ENCODE measurements at regions not wholly inside any gene's neighbourhood (a gene's known extent, or its start where the extent isn't known, plus 50 kb on each side); places are given as distances from the start of the nearest gene placed in this dataset.

DNA sequence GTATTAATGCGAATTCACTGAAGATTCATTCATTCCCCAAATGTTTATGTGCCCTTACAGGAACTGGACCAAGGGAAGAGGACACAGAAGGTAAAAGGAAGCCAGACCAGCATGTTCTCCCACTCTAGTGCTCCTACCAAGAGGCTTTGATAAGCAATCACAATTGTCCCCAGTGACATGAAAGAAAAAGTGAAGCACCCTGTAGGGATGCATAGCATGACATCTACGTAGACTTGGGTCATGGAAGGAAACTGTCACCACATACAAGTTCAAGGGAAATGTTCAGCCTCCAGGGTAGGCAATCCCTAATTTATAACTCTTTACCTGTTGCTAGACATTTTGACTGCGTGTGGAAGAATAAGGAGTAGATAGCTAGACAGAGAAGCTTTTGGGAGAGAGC is 348.6 kb upstream of the MCTP2 start:
- no peak for DNase-seq (ENCODE audit: extremely low spot score)
- no peak for TF ChIP-seq CTCF (IDR thresholded peaks at IDR 0.05; ENCODE audit: control extremely low read depth, extremely low read depth, low read depth, missing control alignments)
- CTCF ChIA-PET = interaction anchor here (1.1 kb wide), 1 partner anchor 17 kb away, joined by 4 read pairs; no protein-coding TSS in a partner anchor
- POLR2A ChIA-PET = no interaction called here

- POLR2A ChIA-PET = no interaction called here
- DNase-seq (ENCODE audit: extremely low spot score) = no peak
- no peak for TF ChIP-seq CTCF (IDR thresholded peaks at IDR 0.05; ENCODE audit: control extremely low read depth, extremely low read depth, low read depth, missing control alignments)
- CTCF ChIA-PET = interaction anchor here (1.6 kb wide), 1 partner anchor 18 kb away, joined by 3 read pairs; no protein-coding TSS in a partner anchor
These were observed 349.2 kb upstream of the MCTP2 start for GRCh38 chr15:93882141-93882540.

GRCh38 chr15:93881310-93881709 is 350.1 kb upstream of the MCTP2 start:
- ChIA-PET CTCF (interaction anchor here (1.6 kb wide), 1 partner anchor 19 kb away, joined by 3 read pairs; no protein-coding TSS in a partner anchor), POLR2A (no interaction called here)
- no peak for TF ChIP-seq CTCF (IDR thresholded peaks at IDR 0.05; ENCODE audit: control extremely low read depth, extremely low read depth, low read depth, missing control alignments)
- DNase-seq (ENCODE audit: extremely low spot score) = no peak

DNA sequence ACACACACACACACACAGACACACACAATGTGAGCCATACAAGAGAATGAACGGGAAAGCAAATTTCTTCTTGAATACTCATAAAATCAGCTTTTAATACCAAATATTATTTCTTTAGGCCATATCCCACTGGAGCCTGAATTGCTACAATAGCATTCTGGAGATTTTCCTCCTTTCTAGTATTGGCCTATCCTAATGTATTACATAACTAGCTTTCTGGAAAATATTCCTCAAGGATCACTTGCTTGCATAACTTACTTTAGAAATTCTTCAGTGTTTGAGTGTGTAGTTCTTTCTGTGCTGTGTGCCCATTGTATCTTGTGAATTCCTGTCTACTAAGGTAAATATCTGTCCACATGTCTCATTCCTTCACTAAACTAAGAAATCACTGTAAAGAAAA is 351.0 kb upstream of the MCTP2 start:
- ChIA-PET CTCF (interaction anchor here (2.2 kb wide), 1 partner anchor 8 kb away, joined by 9 read pairs; no protein-coding TSS in a partner anchor), POLR2A (no interaction called here)
- no peak for TF ChIP-seq CTCF (IDR thresholded peaks at IDR 0.05; ENCODE audit: control extremely low read depth, extremely low read depth, low read depth, missing control alignments)
- no peak for DNase-seq (ENCODE audit: extremely low spot score)

- TF ChIP-seq CTCF (IDR thresholded peaks at IDR 0.05; ENCODE audit: control extremely low read depth, extremely low read depth, low read depth, missing control alignments) = no peak
- ChIA-PET POLR2A (no interaction called here), CTCF (interaction anchor here (1.0 kb wide), 1 partner anchor 31 kb away, joined by 3 read pairs; no protein-coding TSS in a partner anchor)
- DNase-seq (ENCODE audit: extremely low spot score) = no peak
These were observed 360.8 kb upstream of the MCTP2 start for GRCh38 chr15:93870583-93870982.

GRCh38 chr15:93866948-93867347 is 364.4 kb upstream of the MCTP2 start:
- no peak for TF ChIP-seq CTCF (IDR thresholded peaks at IDR 0.05; ENCODE audit: control extremely low read depth, extremely low read depth, low read depth, missing control alignments)
- POLR2A ChIA-PET = no interaction called here
- no peak for DNase-seq (ENCODE audit: extremely low spot score)
- CTCF ChIA-PET = no interaction called here

DNA sequence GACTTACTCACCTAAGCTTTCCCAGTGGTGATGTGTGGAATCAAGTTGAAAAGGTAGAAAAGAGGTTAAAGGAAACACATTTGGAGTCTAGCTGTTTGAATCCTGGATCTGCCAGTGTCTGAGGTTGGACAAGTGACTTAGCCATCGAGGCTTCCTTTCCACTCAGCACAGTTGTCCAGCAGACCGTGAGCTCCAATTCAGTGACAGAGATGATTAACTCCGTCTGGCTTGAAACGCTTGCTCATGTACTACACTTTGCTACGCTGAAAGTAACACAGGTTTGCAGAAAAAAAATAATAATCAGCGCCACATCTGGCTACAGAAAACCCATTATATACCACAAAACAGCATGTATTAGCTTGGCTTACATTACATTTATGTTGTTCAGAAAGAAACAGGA is 364.9 kb upstream of the MCTP2 start:
- no peak for TF ChIP-seq CTCF (IDR thresholded peaks at IDR 0.05; ENCODE audit: control extremely low read depth, extremely low read depth, low read depth, missing control alignments)
- no peak for DNase-seq (ENCODE audit: extremely low spot score)
- ChIA-PET CTCF (interaction anchor here (1.4 kb wide), 1 partner anchor 17 kb away, joined by 4 read pairs; no protein-coding TSS in a partner anchor), POLR2A (no interaction called here)

Data from GM10248 (cell line).